Nephron (organoid): ENCODE measurements at regions not wholly inside any gene's neighbourhood (a gene's known extent, or its start where the extent isn't known, plus 50 kb on each side); places are given as distances from the start of the nearest gene placed in this dataset.

Experiments used
- H3K27ac Mint-ChIP-seq, 3 experiments: 2 replicates each; pipeline ENCODE4 v1.8.0; 2020; ENCODE audit warnings: mixed read lengths in 3 of 3, mild to moderate bottlenecking in 2 of 3, moderate library complexity in 1 of 3
- H3K27me3 Mint-ChIP-seq: 2 replicates; pipeline ENCODE4 v1.8.0; 2021; ENCODE audit warnings: low read depth, mild to moderate bottlenecking, moderate library complexity, mixed read lengths
- H3K36me3 Mint-ChIP-seq: 2 replicates; pipeline ENCODE4 v1.8.0; 2020; ENCODE audit warnings: low read depth, mixed read lengths
- H3K4me1 Mint-ChIP-seq: 2 replicates; pipeline ENCODE4 v1.8.0; 2020; ENCODE audit warnings: mixed read lengths
- H3K4me3 Mint-ChIP-seq, 3 experiments: 2 replicates each; pipeline ENCODE4 v1.8.0; 2020; ENCODE audit warnings: mild to moderate bottlenecking in 3 of 3, mixed read lengths in 3 of 3, moderate library complexity in 2 of 3
- H3K9me3 Mint-ChIP-seq: 2 replicates; pipeline ENCODE4 v1.8.0; 2020; ENCODE audit warnings: mixed read lengths
- TF ChIP-seq, protein P1 (sequence below), 3 experiments: fragments of 200-600 bp; sonication (generic); IDR thresholded peaks; one replicate each; pipeline ENCODE4 v1.5.0; 2021; ENCODE audit warnings: antibody characterized with exemption in 3 of 3; ENCODE audit not compliant: unreplicated experiment in 3 of 3

DNA sequence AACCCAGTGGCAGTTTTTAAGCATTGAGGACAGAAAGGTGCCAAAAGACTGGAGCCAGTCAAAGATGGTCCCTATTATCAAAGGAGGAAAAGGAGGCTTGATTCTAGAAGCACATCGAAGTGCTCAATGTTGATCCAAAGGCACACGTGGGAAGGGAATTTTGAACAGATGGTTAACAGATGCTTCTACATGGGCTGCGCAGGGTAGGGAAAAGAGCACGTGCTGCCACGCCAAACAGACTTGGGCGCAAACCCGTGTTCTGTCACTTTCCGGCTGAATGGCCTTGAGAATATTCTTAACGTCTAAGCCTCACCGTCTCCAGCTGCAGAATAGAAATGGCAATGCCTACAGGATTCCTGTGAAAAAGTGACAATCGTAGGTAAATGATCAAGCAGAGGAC lies 217.9 kb upstream of the MTNR1B start:
- H3K4me3 Mint-ChIP-seq: no peak overlapping the region

GRCh38 chr11:92752122-92752521 lies 217.3 kb upstream of the MTNR1B start:
- Mint-ChIP-seq H3K4me1 (peaks cover 9% of the 10 kb centered on the region), H3K4me3 (no peak overlapping the region), H3K27ac (no peak overlapping the region), H3K36me3 (peaks cover 6% of the 10 kb centered on the region), H3K27me3 (no peaks in the 10 kb centered on the region), H3K9me3 (peaks cover 5% of the 10 kb centered on the region)
- TF ChIP-seq, protein P1, sequence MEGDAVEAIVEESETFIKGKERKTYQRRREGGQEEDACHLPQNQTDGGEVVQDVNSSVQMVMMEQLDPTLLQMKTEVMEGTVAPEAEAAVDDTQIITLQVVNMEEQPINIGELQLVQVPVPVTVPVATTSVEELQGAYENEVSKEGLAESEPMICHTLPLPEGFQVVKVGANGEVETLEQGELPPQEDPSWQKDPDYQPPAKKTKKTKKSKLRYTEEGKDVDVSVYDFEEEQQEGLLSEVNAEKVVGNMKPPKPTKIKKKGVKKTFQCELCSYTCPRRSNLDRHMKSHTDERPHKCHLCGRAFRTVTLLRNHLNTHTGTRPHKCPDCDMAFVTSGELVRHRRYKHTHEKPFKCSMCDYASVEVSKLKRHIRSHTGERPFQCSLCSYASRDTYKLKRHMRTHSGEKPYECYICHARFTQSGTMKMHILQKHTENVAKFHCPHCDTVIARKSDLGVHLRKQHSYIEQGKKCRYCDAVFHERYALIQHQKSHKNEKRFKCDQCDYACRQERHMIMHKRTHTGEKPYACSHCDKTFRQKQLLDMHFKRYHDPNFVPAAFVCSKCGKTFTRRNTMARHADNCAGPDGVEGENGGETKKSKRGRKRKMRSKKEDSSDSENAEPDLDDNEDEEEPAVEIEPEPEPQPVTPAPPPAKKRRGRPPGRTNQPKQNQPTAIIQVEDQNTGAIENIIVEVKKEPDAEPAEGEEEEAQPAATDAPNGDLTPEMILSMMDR (IDR thresholded peaks at IDR 0.05; ENCODE audit: unreplicated experiment in 3 of 3): no peak

More for the DNA sequence above, 217.9 kb upstream of the MTNR1B start:
- Mint-ChIP-seq H3K36me3 (peaks cover 6% of the 10 kb centered on the region), H3K9me3 (peaks cover 5% of the 10 kb centered on the region), H3K27ac (no peak overlapping the region), H3K27me3 (no peaks in the 10 kb centered on the region), H3K4me1 (peaks cover 9% of the 10 kb centered on the region)
- TF ChIP-seq, protein P1 (IDR thresholded peaks at IDR 0.05; ENCODE audit: unreplicated experiment in 3 of 3): no peak

DNA sequence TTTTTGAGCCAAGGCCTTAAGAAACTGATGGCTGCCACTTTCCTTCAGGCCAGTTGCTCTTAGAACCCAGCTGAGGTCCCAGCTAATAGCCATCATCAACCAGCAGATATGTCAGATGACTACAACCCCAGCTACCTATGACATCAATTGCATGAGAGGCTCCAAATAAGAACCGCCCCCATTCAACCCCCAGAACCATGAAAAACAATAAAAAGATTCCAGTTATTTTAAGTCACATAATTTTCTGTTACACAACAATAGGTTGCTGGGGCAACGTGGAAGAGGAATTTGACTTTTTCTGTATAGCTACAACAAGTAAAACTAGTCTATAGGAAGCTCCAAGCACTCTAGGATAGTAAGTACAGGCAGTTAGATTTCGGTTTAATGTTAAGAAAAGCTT lies 216.3 kb upstream of the MTNR1B start:
- no peak overlapping the region for H3K4me3 Mint-ChIP-seq
- H3K36me3 Mint-ChIP-seq: no peaks in the 10 kb centered on the region
- H3K27me3 Mint-ChIP-seq: no peaks in the 10 kb centered on the region
- TF ChIP-seq, protein P1 (IDR thresholded peaks at IDR 0.05; ENCODE audit: unreplicated experiment in 3 of 3): no peak
- peaks cover 9% of the 10 kb centered on the region for H3K4me1 Mint-ChIP-seq
- H3K27ac Mint-ChIP-seq: no peak overlapping the region
- no peaks in the 10 kb centered on the region for H3K9me3 Mint-ChIP-seq

GRCh38 chr11:92758241-92758780 lies 211.1 kb upstream of the MTNR1B start:
- H3K4me3 Mint-ChIP-seq: no peak overlapping the region
- no peak overlapping the region for H3K27ac Mint-ChIP-seq

DNA sequence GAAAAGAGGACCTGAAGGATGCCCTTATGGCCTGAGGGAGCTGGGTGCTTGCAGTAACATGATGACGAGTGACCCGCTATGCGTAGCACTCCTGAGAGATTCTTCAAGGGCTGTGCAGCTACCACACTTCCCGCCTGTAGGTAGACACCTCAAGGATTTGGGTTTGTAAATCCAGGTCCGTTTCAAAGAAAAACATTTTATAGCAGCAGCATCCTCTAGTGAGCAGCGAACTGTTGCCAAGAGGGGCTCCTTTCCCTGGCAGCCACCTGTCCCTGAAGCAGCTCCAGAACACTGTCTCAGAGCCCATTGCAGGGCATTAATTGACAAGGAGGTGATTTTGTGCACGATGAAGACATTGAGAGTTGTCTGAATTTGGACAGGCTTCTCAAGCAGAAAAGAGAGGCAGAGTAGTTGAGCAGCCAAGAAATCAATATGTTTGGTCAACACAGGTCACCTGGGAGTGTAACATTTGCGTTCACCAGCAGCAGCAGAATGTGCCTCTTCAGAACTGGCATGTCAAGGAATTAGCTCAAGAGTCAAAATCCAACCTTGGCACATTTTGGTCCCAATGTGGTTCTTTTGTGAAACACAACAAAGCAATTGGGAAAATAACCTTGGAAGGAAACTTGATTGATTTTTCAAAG lies 209.8 kb upstream of the MTNR1B start:
- no peaks in the 10 kb centered on the region for H3K27me3 Mint-ChIP-seq
- H3K9me3 Mint-ChIP-seq: no peaks in the 10 kb centered on the region
- H3K4me1 Mint-ChIP-seq: peaks cover 20% of the 10 kb centered on the region
- TF ChIP-seq, protein P1 (IDR thresholded peaks at IDR 0.05; ENCODE audit: unreplicated experiment in 3 of 3): no peak
- H3K4me3 Mint-ChIP-seq: no peak overlapping the region
- H3K36me3 Mint-ChIP-seq: peaks cover 3% of the 10 kb centered on the region
- no peak overlapping the region for H3K27ac Mint-ChIP-seq

More at GRCh38 chr11:92758241-92758780, 211.1 kb upstream of the MTNR1B start:
- peaks cover 12% of the 10 kb centered on the region for H3K4me1 Mint-ChIP-seq
- no peaks in the 10 kb centered on the region for H3K27me3 Mint-ChIP-seq
- H3K36me3 Mint-ChIP-seq: peaks cover 3% of the 10 kb centered on the region
- no peaks in the 10 kb centered on the region for H3K9me3 Mint-ChIP-seq
- TF ChIP-seq, protein P1 (IDR thresholded peaks at IDR 0.05; ENCODE audit: unreplicated experiment in 3 of 3): no peak

- Mint-ChIP-seq H3K9me3 (no peaks in the 10 kb centered on the region), H3K4me3 (no peak overlapping the region), H3K36me3 (peaks cover 3% of the 10 kb centered on the region), H3K27me3 (no peaks in the 10 kb centered on the region), H3K4me1 (peaks cover 41% of the 10 kb centered on the region), H3K27ac (peak overlapping the region in 2 of 3 experiments; percentile 17 to 71)
- TF ChIP-seq, protein P1 (IDR thresholded peaks at IDR 0.05; ENCODE audit: unreplicated experiment in 3 of 3): no peak
These were observed 207.3 kb upstream of the MTNR1B start for GRCh38 chr11:92762121-92762540.
